GM21447 (cell line): ENCODE measurements at regions not wholly inside any gene's neighbourhood (a gene's known extent, or its start where the extent isn't known, plus 50 kb on each side); places are given as distances from the start of the nearest gene placed in this dataset.

Experiments
- ATAC-seq: cut with Tn5 transposase; IDR thresholded peaks from one replicate; pipeline ENCODE4 v1.9.1; 2021; ENCODE audit not compliant: unreplicated experiment

DNA sequence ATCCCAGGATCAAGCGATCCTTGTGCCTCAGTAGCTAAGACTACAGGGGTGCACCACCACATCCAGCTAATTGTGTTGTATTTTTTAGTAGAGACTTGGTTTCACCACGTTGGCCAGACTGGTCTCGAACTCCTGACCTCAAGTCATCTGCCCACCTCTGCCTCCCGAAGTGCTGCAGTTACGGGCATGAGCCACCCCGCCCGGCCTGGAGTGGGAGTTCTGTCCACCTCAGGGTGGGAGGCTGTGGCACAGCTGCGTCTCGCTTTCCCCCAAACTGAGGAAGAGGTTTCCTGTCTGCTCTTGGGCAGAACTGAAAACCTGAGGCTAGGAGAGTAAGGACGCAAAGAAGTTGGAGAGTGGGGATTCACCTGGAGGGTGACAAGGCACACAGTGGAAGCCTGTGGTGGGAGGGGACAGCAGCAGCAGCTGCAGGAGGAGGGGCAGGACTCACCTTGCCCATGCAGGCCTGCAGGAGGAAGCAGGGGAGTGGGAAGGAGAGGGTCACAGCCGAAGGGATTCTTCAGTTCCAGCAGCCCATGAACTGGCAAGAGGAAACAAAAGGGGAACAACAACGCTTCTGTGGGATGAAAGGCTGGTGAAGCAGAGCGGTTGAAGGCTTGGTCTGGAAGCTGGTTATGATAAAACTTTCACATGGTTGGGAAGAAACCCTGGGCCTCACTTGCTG lies 181.4 kb downstream of the GAS1 start:
- no peak for ATAC-seq

DNA sequence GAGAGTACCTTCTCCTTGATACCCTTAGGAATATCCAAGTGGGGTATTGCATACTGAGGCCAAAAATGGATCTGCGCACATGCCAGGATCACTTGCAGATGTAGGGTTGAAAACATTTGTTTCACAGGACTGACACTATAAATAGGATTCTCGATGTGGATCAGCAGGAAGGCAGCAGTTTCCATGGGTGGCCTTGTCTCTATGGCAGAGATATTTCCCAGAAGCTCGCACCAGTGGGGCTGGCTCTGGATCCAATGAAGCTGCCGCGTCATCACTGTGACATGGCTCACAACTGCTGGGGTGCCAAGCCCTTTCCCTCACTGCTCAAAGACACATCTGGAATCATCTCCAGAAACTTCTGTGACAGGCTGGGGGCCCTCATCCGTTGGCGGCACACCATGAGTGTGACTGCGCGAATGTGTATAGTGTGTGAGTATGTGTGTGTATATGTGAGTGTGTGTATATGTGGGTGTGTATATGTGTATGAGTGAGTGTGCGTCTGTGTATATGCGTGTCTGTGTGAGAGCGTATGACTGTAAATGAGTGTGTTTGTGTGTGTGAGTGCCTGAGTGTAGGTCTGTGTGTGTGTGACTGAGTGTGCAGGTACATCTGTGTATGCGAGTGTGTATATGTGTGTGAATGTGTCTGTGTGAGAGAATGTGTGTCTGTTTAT lies 182.5 kb downstream of the GAS1 start:
- ATAC-seq, result no peak

DNA sequence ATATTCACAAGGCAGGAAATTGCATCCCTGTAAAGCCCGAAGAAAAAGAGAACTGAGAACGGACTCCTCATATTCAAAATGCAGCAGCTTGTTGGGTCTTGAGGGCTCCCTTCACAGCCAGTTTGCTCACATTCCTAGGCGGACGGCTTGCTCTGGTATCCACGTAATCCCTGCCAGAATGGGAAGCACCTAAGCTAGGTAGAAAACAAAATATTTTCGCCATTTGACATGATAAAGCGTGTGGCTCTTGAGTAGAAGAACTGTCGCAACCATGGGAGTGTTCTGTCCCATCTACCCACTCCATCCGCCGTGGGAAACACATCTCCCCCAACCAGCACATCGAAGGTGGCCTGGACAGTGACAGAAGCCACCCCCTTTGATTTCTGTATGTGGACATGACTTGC lies 183.1 kb downstream of the GAS1 start:
- no peak for ATAC-seq

DNA sequence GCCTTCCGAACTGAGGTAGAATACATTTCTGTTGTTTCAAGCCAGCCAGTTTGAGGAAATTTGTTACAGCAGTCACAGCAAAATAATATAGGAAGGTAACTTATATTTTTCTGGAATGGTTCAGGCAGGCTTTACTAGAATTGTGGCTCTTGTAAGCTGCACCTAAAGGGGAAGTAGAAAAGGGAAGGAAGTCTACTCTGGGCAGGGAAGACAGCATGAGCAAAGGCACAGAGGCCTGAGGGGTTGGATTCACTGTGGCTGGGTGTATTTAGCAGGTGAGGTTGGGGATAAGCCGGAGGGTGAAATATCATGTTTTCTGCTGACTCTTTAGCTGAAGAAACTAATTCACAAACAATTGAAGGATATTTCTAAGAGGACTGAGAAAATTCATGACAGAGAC lies 183.5 kb downstream of the GAS1 start:
- ATAC-seq, result no peak

DNA sequence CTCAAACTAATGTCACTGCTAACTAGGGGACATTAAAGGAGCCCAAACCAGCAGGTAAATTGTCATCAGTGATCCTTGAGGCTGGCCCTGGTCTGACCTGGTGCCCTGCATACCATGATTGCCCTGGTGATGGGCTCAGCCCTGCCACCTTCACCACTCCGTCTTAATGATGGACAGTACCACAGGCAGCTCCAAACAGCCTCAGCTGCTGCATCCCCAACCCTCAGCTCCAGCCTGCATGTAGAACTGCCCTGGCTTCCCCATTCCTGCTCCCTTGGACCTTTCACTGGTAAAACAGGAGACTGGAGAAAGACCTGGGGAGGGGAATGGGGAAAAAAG lies 190.0 kb downstream of the GAS1 start:
- ATAC-seq, result no peak

DNA sequence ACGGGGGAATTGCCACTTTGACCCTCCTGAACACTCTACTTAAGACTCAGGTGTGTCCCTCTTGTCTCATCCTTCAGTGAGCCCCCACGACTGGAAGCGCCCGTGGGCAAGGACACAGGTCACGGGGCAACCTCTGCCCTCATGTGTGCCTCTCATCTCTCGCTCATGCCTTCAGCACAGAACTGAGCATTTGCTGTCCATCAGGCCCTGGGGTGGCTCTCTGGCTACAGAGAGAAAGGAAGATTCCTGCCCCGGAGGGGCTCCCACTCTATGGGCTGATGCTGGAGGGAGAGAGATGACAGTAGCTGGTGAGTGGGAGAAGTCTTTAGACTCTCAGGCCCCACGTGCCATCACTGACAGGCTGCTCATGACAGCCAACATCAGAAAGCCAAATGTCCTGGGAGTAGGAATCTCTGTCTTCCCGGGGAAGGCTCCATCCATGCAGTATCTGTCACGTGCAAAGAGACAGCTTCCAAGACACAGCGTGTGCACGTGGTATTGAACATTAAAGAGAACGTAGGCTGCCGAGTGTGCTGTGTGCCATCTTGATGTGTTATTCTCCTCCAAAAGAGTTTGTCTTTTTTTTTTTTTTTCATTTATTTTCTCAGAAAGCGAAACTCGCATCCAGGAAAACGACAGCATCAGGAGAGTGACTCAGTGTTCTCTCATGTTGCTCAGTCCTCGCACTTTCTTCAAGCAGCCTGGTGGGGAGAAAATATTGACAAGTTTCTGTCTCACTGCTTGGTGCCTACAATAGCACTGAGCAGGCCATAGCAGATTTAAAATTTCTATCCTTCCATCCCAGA lies 190.5 kb downstream of the GAS1 start:
- no peak for ATAC-seq

DNA sequence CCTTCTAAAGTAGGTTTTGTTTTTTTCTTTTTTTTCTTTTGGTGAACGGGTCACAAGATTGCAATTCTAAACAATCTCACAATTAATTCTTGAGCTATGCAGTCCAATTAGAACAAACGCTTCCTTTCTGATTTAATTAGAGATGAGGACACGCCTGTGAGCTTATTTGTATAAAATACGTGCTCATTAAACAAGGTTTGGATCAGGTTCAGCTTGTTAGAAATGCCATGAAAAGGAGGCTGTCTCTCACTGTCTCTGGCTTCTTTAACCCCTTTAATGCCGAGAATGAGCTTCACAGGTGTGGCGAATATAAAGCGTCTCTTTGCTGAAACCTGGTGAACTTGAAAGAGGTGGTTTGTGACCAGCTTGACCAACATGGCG lies 191.8 kb downstream of the GAS1 start:
- ATAC-seq, result no peak

DNA sequence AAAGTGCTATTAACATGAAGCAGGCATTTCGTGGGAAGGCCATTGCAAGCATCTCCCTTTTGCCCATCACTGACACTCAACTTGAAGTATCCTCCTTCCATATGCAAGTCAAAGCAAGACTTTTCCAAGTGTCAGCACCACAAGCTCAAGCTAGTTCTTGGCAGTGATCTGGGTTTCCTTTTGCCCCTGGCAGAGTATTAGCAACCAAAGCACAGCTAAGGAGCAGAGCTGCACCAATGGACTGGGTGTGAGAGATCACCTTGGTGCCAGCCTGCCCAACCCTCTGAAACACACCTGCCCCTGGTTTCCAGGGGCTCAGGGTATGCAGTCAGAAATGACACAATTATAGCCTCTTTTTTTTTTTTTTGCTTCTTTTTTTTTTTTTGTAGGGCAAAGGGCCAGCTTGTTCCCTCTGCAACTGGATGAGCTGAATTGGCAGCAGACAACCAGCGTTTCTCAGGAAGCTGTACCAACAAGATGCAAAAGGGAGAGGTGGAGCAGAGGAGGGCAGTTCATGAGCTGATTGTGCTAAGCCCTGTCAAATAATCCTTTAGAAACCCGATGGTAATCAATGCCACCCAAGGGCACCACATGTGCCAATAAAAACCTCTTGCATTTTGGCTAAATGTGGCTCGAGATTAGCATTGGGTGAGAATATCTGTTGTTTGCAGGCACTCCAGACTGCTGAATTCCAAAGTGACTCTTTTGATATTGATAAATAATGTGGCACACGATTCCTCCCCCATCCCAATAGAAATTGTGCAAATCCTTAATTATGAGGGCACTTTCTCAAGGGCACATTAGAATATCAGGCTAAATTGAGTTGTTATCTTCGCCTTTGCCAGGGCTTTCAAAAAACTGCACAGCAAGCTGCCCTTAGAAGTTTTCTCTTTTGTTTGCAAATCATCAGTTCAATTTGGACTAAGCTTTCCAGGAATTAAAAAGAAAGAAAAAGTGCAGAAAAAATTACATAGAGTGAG lies 192.4 kb downstream of the GAS1 start:
- no peak for ATAC-seq

DNA sequence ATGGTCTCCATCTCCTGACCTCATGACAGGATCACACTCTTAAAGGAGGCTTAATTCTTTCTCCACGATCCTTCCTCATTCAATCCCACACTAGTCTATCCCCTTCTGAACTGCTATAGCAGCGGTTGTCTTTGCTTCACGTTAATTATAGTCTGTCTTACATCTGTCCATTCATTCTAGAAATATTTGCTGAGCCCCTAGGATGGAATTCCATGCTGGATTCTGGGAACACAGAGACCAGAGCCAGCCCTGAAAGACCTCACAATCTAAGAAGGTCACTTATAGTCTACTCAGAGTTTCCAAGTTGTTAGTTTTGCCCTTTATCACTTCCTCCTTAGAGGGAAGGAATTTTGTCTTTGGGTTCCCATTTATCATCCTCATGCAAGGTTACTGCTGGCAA lies 193.5 kb downstream of the GAS1 start:
- ATAC-seq, result no peak

DNA sequence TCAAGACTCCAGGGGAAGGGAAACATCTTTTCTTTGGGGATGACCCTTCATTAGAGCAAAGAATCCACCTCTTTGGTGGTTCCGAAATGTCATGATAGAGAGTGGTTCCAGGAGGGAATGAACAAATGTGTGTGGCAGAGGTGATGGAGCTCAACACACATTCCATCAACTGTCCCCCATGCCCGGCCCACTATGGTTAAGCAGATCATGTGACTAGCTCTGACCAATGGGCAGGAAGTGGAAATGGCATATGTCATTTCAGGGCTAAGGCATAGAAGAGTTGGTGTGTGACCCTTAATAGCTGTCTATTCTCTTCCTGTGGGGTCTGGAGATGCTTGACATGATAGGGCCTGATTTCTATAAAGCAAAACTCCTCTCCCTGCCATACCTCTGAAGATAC lies 194.6 kb downstream of the GAS1 start:
- no peak for ATAC-seq

DNA sequence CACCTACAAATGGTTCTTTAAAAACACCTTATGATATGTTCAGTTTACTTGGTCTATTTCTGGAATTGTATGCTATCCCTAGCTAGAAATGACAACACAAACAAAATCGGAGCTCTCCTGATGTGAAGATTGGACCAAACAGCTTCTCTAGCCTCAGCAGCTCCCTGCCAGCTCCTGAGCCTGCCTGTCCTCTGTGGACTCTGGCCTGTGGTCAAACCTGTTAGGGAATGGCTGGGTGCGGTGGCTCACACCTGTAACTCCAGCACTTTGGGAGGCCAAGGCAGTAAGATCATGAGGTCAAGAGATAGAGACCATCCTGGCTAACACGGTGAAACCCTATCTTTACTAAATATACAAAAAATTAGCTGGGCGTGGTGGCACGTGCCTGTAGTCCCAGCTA lies 195.3 kb downstream of the GAS1 start:
- ATAC-seq, result no peak

DNA sequence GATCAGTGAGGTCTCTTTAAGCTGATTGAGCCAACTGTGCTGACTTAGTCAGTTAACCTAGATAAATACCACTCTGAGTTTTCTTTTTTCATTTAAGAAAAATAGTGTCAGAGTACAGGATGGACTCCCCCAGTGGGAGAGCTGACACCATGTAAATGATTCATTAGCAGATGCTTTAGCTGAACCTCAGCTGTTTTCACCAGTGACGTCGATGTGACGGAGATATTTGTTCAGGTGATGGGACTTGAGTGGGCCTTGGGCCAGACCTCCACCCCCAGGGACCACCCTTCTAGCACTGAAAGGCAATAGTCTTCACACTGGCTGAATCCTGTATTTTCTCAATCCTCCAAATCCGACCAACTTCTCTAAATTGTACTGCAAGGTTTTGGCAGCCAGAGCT lies 196.1 kb downstream of the GAS1 start:
- ATAC-seq, result no peak

DNA sequence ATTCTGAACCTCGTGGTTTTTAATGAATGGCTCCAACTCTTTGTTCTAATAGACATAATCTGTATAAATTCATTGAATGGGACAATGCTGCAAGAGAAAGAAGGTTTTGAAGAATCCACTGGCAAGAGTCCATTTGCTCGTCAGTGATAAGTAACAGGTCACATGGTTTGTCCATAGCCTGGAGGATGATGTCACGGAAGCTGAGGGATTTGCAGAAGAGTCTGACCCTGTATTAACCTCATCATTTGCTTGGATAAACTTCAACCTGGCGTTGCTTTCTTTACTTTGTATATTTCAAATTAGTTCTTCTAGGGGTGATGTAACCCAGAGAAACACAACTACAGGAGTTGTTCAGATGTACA lies 197.4 kb downstream of the GAS1 start:
- ATAC-seq, result no peak

DNA sequence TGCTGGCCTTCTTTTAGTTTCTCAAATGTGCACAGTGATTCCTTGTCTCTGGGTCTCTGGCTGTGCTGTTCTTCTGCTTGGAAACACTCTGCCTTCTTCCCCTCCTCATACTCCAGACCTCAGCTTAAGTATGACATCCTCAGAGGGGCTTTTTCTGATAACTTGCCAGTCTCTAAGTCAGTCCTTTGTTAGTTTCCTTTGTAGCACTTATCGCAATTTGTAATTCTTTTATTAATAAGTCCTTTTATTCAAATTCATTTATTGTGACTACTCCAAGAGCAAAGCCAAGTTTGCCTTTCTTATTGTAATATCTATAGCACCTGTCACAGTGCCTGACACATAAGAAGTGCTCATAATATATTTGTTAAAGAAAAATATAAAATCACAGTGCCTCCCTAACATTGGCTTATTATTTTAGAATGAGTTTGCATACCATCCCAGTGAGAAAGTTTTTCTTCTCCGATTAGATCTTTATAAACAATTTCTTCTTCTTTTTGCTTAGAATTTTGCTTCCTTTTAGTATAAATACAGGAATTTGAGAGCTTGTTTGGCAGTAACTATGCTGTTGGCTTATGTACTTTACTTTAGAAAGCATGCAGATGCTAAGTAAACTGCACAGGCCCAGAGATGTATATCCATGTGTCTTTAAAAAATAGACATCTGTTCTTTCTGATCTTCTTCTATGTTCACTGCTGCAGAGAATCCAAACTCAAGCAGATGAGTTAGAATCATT lies 198.0 kb downstream of the GAS1 start:
- ATAC-seq, result no peak

DNA sequence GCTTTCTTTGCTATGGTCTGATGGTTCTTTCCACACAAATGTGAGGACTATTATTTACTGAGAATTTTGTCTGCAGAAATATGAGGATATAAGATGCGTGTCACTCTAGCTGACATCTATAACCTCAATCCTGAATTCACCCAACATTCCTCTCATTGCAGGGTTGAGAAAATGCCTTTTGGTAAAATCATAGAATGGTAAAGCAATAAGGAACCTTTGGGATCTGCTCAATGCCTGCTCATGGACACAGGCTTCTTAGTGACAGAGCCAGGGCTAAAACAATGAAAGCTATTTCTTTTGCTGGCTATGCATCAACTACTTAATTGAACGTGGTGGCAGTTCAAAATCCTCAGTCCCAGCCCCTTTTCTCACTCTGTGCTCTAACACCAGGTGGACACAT lies 199.6 kb downstream of the GAS1 start:
- no peak for ATAC-seq

DNA sequence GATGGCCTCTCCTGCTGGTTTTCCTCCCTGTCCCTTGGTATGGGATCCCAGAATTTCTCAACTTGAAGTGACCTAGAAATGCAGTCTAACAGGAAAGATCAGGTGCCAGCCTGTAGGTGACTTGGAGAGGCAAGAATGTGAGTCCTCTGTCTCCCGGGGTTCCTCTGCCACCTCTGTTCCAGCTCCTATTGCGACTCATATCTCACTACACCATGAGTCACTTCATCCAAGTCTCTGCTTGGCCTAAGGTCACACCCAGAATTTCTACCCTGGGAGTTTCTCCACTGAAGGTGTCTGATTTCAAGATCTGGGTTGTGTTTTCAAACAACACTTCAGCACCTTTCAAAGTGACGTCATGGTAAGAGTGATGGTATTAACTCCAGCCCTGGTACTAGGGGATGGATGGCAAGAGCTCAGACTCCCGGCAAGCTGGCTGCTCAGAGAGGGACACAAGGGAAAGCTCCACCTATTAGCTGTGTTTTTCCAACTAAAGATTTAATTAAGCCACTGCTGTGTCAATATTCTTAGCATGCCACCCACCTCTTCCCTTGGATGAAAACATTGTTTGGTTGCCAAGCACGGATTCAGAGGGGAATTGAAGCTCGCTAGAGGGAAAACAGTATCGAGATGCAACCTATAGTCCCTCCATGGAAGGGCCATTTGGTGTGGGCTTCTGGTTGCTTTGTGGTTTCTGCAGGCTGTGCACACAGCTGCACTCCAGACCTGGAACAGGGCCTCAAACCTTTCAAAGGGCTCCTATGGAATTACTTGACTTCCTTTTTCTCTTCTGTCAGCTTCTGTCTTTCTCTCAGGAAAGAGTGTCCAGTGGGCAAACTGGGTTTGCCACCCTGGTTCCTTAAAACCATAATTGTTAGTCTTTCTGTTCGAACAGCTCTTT lies 205.7 kb downstream of the GAS1 start:
- no peak for ATAC-seq

DNA sequence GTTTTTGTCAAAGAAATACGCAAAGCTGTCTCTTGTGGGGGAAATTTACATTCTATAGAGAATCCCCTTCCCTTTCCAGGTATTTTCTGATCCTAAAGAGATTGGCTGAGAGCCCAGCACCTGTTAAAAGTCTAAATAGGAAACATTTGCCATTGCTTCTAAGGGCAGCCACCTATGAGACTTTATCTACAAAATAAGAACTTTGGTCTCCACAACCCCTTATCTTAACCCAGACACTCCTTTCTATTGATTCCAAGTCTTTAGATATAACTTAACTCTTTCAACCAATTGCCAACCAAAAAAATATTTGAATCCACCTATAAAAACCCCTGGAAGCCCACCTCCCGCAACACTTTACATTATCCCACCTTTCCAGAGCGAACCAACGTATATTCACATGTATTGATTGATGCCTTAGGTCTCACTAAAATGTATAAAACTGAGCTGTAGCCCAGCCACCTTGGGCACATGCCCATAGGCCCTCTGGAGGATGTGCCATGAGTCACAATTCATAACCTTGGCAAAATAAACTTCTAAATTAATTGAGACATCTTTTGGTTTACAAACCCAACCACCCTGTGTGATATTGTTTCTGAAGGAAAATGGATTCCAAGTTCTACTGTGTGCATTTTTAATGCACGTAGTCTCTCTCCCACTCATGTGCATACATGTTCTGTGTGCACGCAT lies 211.4 kb downstream of the GAS1 start:
- no peak for ATAC-seq

DNA sequence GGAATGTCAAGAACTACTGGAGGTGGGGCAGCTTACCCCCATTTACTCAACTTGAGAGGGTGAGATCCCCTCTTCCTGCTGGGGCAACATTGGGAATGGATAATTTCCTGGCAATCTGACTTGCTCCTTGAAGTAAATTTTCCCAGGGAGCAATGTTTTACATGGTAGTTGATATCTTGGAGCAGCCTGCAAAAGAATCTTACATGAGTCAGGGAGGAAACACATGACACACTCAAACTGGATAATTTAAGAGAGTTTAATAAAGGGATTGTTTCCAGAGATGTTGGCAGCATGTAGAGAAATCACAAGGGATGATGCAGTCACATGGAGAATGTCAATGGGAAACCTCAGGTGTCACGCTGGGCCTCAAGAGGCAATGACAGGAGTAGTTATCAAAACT lies 212.5 kb downstream of the GAS1 start:
- no peak for ATAC-seq

DNA sequence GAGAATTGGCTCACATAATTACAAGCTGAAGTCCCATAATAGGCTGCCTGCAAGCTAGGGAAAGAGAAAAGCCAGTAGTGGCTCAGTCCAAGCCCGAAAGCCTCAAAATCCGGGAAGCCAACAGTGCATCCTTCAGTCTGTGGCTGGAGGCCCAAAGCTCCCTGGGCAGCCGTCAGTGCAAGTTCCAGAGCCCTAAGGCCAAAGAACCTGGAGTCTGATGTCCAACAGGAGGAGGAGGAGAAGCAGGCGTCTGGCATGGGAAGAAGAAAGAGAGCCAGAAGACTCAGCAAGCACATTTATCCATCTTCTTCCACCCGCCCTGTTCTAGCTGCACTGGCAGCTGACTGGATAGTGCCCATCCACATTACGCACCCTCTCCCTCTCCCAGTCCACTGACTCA lies 213.4 kb downstream of the GAS1 start:
- no peak for ATAC-seq
